HFF-Myc (cell line): ENCODE measurements at regions not wholly inside any gene's neighbourhood (a gene's known extent, or its start where the extent isn't known, plus 50 kb on each side); places are given as distances from the start of the nearest gene placed in this dataset.

Experiments used
- DNase-seq: peaks from one replicate; pipeline ENCODE4 v3.0.0-alpha.2; 2011; ENCODE audit warnings: low read depth; ENCODE audit errors: extremely low read depth
- H3K4me3 ChIP-seq: replicated peaks from 2 replicates; pipeline ENCODE4 v1.5.1; 2011; ENCODE audit warnings: low read depth, mild to moderate bottlenecking, control low read depth, low read length
- CTCF ChIP-seq: IDR thresholded peaks from 2 replicates; pipeline ENCODE4 v1.5.1; 2012; ENCODE audit warnings: mild to moderate bottlenecking, low read depth, low read length, control low read depth; ENCODE audit errors: missing control alignments

- H3K4me3 ChIP-seq, result no peak overlapping the region
- TF ChIP-seq CTCF, result no peak
Measured at GRCh38 chr18:61666876-61667590, 225.8 kb downstream of the RNF152 start.

GRCh38 chr18:61664419-61665084 is 228.3 kb downstream of the RNF152 start:
- no peak for DNase-seq
- no peak overlapping the region for H3K4me3 ChIP-seq
- TF ChIP-seq CTCF, result no peak

More at GRCh38 chr18:61666876-61667590, 225.8 kb downstream of the RNF152 start:
- DNase-seq, result no peak

GRCh38 chr18:61662726-61663125 is 230.1 kb downstream of the RNF152 start:
- no peak for TF ChIP-seq CTCF
- no peak overlapping the region for H3K4me3 ChIP-seq
- DNase-seq, result no peak

GRCh38 chr18:61658431-61658830 is 234.4 kb downstream of the RNF152 start:
- TF ChIP-seq CTCF, result no peak
- no peak for DNase-seq
- H3K4me3 ChIP-seq, result no peak overlapping the region

- H3K4me3 ChIP-seq, result no peak overlapping the region
- TF ChIP-seq CTCF, result no peak
- DNase-seq, result no peak
Measured at GRCh38 chr18:61657066-61657732, 235.6 kb downstream of the RNF152 start.

- no peak for DNase-seq
- no peak for TF ChIP-seq CTCF
- no peak overlapping the region for H3K4me3 ChIP-seq
Measured at GRCh38 chr18:61655630-61656029, 237.2 kb downstream of the RNF152 start.
